Heart left ventricle (tissue), 13 donors: ENCODE measurements at regions not wholly inside any gene's neighbourhood (a gene's known extent, or its start where the extent isn't known, plus 50 kb on each side); places are given as distances from the start of the nearest gene placed in this dataset.

Experiments used
- CTCF ChIP-seq, 12 donors: fragments of 200-600 bp; sonication (generic) in 4 of 12; IDR thresholded peaks; one replicate each; pipeline versions ENCODE4 v1.5.0 to v1.8.0; 2018 to 2022; ENCODE audit warnings: antibody characterized with exemption in 12 of 12, mild to moderate bottlenecking in 5 of 12
- POLR2A ChIP-seq, 2 donors: fragments of 450-650 bp; IDR thresholded peaks; one replicate each; pipeline ENCODE4 v1.6.1; 2017; ENCODE audit warnings: antibody characterized with exemption in 2 of 2, mild to moderate bottlenecking in 2 of 2, moderate library complexity in 2 of 2
- donor health status: ischemic (EF 13 %, LVEDD 7.1; RV severe dilation, severe dysfunction).
- donor health status: DM: no; HTN: yes; CAD: no.
- donor health status: DM: no; HTN: no; CAD: no.
- donor health status: ischemic (EF 25% LVEDD 6.9; RV normal size, moderate dysfunction).
- donor health status: ischemic (EF 25% LVEDD 5.7; RV mildly dilated, moderate dysfunction).
- donor health status: ischemic (EF 35%, LVEDD 5.7; RV mildly dilated, moderate dysfunction).
- donor health status: nonischemic (EF 11% LVEDD 7.7; RV severe dilation, severe dysfunction).
- donor health status: DM: yes; HTN: yes; CAD: no.
- donor health status: PGD.
- donor health status: ischemic (EF 29% LVEDD 5.4; RV normal size, mild dysfunction).
- donor health status: nonischemic (EF 23%, LVEDD 6.1; RV moderate dilation, normal function).

- TF ChIP-seq CTCF (IDR thresholded peaks at IDR 0.05), result no peak
- no peak for TF ChIP-seq POLR2A (IDR thresholded peaks at IDR 0.05)
Measured at GRCh38 chr9:89732939-89733324, 128.1 kb downstream of the GADD45G start.
